Osteoblast (primary cell): ENCODE measurements at regions not wholly inside any gene's neighbourhood (a gene's known extent, or its start where the extent isn't known, plus 50 kb on each side); places are given as distances from the start of the nearest gene placed in this dataset.
A peak's percentile ranks its signal among the peaks of the same experiment; 100 is the strongest.
"Not testable (repeated sequence)": the region's sequence is repeated elsewhere in the genome, so short reads cannot be mapped to it uniquely, and the experiment has no call there.

Experiments
- DNase-seq: peaks from one replicate; pipeline ENCODE4 v3.0.0; 2011; ENCODE audit warnings: low spot score, mixed read lengths; ENCODE audit not compliant: insufficient read length; ENCODE audit errors: missing footprints
- H2AFZ ChIP-seq: 2 replicates; pipeline ENCODE4 v1.6.0; 2011; ENCODE audit warnings: mild to moderate bottlenecking, low read length
- H3K27ac ChIP-seq: 2 replicates; pipeline ENCODE4 v1.5.1; 2011; ENCODE audit warnings: mild to moderate bottlenecking, low read depth, low read length, moderate library complexity
- H3K27me3 ChIP-seq: 2 replicates; pipeline ENCODE4 v1.6.0; 2012; ENCODE audit warnings: mild to moderate bottlenecking, control low read depth, inconsistent platforms, low read length, moderate library complexity; ENCODE audit not compliant: insufficient read depth
- H3K36me3 ChIP-seq: 2 replicates; pipeline ENCODE4 v1.5.1; 2011; ENCODE audit warnings: mild to moderate bottlenecking, low read length, control low read depth, moderate library complexity; ENCODE audit not compliant: insufficient read depth
- H3K4me1 ChIP-seq: 2 replicates; pipeline ENCODE4 v1.5.1; 2011; ENCODE audit warnings: mild to moderate bottlenecking, low read length, control low read depth, moderate library complexity; ENCODE audit not compliant: insufficient read depth
- H3K4me2 ChIP-seq: 2 replicates; pipeline ENCODE4 v1.6.0; 2011; ENCODE audit warnings: mild to moderate bottlenecking, low read length; ENCODE audit not compliant: insufficient read depth
- H3K4me3 ChIP-seq: fragments of 200-600 bp; sonication (generic); 3 replicates; pipeline ENCODE4 v1.5.1; 2012; ENCODE audit warnings: mild to moderate bottlenecking, low read length, inconsistent platforms; ENCODE audit not compliant: insufficient read depth
- H3K79me2 ChIP-seq: 2 replicates; pipeline ENCODE4 v1.6.0; 2012; ENCODE audit warnings: mild to moderate bottlenecking, low read length, control low read depth, inconsistent platforms; ENCODE audit not compliant: insufficient read depth
- H3K9me3 ChIP-seq: 2 replicates; pipeline ENCODE4 v1.5.1; 2011; ENCODE audit warnings: low read depth, low read length, control low read depth
- H4K20me1 ChIP-seq: 2 replicates; pipeline ENCODE4 v1.6.0; 2012; ENCODE audit warnings: mild to moderate bottlenecking, low read length, control low read depth; ENCODE audit not compliant: insufficient read depth
- TF ChIP-seq, protein P1 (sequence below): IDR thresholded peaks from 2 replicates; pipeline ENCODE4 v1.5.1; 2011; ENCODE audit warnings: mild to moderate bottlenecking, low read depth, low read length, moderate library complexity; ENCODE audit errors: extremely low read depth

DNA sequence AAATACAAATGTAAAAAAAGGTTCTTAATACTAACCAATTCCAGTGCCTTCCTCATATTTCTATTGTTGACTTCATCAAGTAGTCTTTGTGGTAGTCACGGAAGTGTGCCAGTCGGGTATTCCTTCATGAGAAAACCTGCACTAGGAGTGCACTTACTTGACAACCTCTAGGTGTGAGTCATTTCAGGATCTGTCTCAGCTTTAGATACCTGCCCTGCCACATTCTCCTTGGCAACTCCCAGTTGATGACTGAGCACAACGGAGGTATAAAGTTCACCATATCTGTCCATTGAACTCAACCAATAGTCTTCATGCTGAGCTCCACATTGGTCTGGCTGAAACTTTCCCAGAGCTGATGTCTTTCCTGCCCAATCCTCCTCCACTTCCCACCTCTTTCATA, 215.7 kb downstream of the SYT10 start:
- DNase-seq, result peak; percentile 10
- H3K4me1 ChIP-seq, result no peaks in the 10 kb centered on the region
- no peak overlapping the region for H3K4me3 ChIP-seq
- H3K27ac ChIP-seq, result no peak overlapping the region
- no peaks in the 10 kb centered on the region for H3K36me3 ChIP-seq
- no peaks in the 10 kb centered on the region for H3K27me3 ChIP-seq
- H3K4me2 ChIP-seq, result no peak overlapping the region
- no peaks in the 10 kb centered on the region for H3K9me3 ChIP-seq
- H2AFZ ChIP-seq, result no peak overlapping the region
- no peaks in the 10 kb centered on the region for H4K20me1 ChIP-seq
- TF ChIP-seq, protein P1, sequence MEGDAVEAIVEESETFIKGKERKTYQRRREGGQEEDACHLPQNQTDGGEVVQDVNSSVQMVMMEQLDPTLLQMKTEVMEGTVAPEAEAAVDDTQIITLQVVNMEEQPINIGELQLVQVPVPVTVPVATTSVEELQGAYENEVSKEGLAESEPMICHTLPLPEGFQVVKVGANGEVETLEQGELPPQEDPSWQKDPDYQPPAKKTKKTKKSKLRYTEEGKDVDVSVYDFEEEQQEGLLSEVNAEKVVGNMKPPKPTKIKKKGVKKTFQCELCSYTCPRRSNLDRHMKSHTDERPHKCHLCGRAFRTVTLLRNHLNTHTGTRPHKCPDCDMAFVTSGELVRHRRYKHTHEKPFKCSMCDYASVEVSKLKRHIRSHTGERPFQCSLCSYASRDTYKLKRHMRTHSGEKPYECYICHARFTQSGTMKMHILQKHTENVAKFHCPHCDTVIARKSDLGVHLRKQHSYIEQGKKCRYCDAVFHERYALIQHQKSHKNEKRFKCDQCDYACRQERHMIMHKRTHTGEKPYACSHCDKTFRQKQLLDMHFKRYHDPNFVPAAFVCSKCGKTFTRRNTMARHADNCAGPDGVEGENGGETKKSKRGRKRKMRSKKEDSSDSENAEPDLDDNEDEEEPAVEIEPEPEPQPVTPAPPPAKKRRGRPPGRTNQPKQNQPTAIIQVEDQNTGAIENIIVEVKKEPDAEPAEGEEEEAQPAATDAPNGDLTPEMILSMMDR, result no peak
- no peaks in the 10 kb centered on the region for H3K79me2 ChIP-seq

DNA sequence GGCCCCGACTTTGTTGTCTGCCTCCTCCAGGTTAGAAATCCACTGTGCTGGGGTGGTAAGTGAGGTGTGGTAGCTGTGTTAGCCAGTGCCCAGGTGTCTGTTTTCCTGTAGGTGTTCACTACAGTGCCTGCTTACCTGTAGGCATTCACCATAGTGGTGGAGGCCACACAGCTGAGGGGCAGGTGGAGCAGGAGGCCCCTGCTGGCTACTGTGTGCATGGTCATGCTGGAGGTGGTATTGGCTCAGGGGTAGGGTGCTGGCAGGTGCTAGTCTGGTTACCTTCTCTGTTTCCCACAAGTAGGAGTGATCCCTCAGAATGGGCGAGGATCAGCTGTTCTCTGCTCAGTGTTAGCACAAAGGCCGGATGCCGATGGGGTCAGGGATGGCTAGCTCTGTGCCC, 217.3 kb downstream of the SYT10 start:
- no peaks in the 10 kb centered on the region for H3K36me3 ChIP-seq
- TF ChIP-seq, protein P1, result no peak
- H3K4me1 ChIP-seq, result no peaks in the 10 kb centered on the region
- H3K4me2 ChIP-seq, result no peak overlapping the region
- no peak overlapping the region for H3K27ac ChIP-seq
- no peaks in the 10 kb centered on the region for H4K20me1 ChIP-seq
- no peaks in the 10 kb centered on the region for H3K9me3 ChIP-seq
- DNase-seq, result no peak
- no peaks in the 10 kb centered on the region for H3K79me2 ChIP-seq
- no peak overlapping the region for H3K4me3 ChIP-seq
- no peak overlapping the region for H2AFZ ChIP-seq
- H3K27me3 ChIP-seq, result no peaks in the 10 kb centered on the region

DNA sequence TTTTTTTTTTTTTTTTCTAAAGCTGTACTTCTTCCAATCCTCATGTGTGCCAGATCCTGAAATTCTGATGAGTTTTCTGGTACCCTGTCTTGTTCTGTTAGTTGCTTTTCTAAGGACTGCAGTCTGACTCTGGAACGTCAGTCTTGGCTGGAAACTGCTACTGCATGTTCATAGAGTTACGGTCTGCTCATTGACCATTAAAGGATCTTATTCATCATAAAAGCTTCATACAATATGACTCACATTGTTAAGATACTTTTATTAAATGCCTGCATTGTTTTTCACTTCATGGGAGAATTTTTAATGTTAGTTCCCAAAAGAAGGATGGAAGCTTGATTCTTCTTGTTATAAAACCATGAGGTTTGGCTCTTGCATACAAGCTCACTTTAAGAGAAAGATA, 233.6 kb downstream of the SYT10 start:
- Histone ChIP-seq H3K4me2 (no peak overlapping the region), H3K9me3 (no peaks in the 10 kb centered on the region), H3K27ac (no peak overlapping the region), H3K79me2 (no peaks in the 10 kb centered on the region), H3K4me1 (no peaks in the 10 kb centered on the region), H3K27me3 (no peaks in the 10 kb centered on the region), H4K20me1 (no peaks in the 10 kb centered on the region), H3K4me3 (no peak overlapping the region), H2AFZ (no peak overlapping the region), H3K36me3 (no peaks in the 10 kb centered on the region)
- TF ChIP-seq, protein P1, result no peak
- no peak for DNase-seq

DNA sequence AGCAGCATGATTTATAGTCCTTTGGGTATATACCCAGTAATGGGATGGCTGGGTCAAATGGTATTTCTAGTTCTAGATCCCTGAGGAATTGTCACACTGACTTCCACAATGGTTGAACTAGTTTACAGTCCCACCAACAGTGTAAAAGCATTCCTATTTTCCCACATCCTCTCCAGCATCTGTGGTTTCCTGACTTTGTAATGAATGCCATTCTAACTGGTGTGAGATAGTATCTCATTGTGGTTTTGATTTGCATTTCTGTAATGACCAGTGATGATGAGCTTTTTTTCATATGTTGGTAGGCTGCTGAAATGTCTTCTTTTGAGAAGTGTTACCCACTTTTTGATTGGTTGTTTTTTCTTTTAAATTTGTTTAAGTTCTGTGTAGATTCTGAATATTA, 245.2 kb downstream of the SYT10 start:
- H3K9me3 ChIP-seq, H3K27ac ChIP-seq, H2AFZ ChIP-seq, H3K79me2 ChIP-seq, H3K4me1 ChIP-seq, H3K4me3 ChIP-seq, H3K4me2 ChIP-seq, H3K27me3 ChIP-seq, H3K36me3 ChIP-seq, H4K20me1 ChIP-seq, DNase-seq: not testable (repeated sequence)

DNA sequence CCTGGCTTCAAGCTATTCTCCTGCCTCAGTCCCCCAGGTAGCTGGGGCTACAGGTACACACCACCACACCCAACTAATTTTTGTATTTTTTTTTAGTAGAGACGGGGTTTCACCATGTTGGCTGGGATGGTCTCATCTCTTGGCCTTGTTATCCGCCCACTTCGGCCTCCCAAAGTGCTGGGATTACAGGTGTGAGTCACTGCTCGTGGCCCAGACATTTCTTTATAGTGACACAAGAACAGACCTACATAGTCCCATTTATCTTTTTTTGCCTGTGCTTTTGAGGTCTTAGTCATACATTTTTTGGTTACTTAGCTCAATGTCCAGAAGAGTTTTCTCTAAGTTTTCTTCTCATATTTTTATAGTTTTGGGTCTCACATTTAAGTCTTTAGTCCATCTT, 247.4 kb downstream of the SYT10 start:
- H3K27ac ChIP-seq, result no peak overlapping the region
- H3K4me2 ChIP-seq, result no peak overlapping the region
- no peaks in the 10 kb centered on the region for H3K4me1 ChIP-seq
- no peak overlapping the region for H2AFZ ChIP-seq
- no peaks in the 10 kb centered on the region for H4K20me1 ChIP-seq
- H3K79me2 ChIP-seq, result no peaks in the 10 kb centered on the region
- H3K36me3 ChIP-seq, result no peaks in the 10 kb centered on the region
- no peaks in the 10 kb centered on the region for H3K9me3 ChIP-seq
- no peak for DNase-seq
- no peak overlapping the region for H3K4me3 ChIP-seq
- no peaks in the 10 kb centered on the region for H3K27me3 ChIP-seq
- TF ChIP-seq, protein P1, result no peak
